ENCODE measurements at regions not wholly inside any gene's neighbourhood (a gene's known extent, or its start where the extent isn't known, plus 50 kb on each side); places are given as distances from the start of the nearest gene placed in this dataset.

DNA sequence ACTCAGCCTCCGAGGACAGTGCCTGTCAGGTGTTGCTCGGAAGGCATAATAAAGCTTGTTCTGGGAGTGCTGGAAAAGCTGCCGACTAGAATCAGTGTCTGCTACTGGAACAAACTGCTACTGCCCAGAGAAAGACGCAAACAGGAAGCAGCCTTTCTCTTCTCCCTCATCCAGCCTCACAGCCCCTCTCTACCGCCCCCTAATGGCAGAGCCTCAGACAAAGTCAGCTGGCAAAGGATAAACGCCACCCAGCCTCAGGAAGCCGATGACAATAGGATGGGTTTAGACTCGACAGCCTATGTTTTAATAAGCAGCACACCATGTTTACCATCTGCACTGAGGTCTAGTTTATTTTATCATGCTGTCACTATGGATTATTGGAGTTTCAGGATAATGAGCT, 169.5 kb upstream of the LYZL1 start:
- TF ChIP-seq, protein P1, sequence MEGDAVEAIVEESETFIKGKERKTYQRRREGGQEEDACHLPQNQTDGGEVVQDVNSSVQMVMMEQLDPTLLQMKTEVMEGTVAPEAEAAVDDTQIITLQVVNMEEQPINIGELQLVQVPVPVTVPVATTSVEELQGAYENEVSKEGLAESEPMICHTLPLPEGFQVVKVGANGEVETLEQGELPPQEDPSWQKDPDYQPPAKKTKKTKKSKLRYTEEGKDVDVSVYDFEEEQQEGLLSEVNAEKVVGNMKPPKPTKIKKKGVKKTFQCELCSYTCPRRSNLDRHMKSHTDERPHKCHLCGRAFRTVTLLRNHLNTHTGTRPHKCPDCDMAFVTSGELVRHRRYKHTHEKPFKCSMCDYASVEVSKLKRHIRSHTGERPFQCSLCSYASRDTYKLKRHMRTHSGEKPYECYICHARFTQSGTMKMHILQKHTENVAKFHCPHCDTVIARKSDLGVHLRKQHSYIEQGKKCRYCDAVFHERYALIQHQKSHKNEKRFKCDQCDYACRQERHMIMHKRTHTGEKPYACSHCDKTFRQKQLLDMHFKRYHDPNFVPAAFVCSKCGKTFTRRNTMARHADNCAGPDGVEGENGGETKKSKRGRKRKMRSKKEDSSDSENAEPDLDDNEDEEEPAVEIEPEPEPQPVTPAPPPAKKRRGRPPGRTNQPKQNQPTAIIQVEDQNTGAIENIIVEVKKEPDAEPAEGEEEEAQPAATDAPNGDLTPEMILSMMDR (conservative IDR thresholded peaks at IDR 0.05; ENCODE audit: low read depth) = no peak
- peak; percentile 9 for DNase-seq (ENCODE audit: low spot score)
- CTCF ChIA-PET = interaction anchor here (0.5 to 2.5 kb wide), 8 partner anchors 12 to 976 kb away, joined by 3 to 8 read pairs (median 4); no protein-coding TSS in a partner anchor
- H3K27ac ChIP-seq = no peak overlapping the region
- POLR2A ChIA-PET (ENCODE audit: low non-redundant PET) = no interaction called here

DNA sequence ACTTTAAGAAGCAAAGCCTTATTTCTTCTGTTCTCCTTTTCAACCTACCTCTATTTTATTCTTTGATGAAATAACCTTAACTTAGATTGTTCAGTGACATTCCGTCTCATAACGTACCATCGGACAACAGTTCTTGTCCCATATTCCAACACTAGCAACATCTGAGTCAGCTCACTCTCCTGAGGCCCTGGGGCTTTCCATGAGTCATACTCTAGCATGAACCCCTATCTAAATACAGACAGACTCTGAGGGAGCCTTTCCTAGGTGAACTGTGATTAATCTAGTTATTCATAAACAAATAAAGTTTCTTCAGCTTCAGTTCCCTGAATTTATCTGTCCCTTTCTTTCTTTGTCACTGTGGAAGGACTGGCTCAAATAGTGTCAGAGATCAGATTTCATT, 168.7 kb upstream of the LYZL1 start:
- ChIA-PET POLR2A (ENCODE audit: low non-redundant PET) (no interaction called here), CTCF (interaction anchor here (0.6 to 2.5 kb wide), 5 partner anchors 10 to 456 kb away, joined by 3 to 8 read pairs (median 4); no protein-coding TSS in a partner anchor)
- TF ChIP-seq, protein P1 (conservative IDR thresholded peaks at IDR 0.05; ENCODE audit: low read depth) = no peak
- DNase-seq (ENCODE audit: low spot score) = peak; percentile 83
- no peak overlapping the region for H3K27ac ChIP-seq

DNA sequence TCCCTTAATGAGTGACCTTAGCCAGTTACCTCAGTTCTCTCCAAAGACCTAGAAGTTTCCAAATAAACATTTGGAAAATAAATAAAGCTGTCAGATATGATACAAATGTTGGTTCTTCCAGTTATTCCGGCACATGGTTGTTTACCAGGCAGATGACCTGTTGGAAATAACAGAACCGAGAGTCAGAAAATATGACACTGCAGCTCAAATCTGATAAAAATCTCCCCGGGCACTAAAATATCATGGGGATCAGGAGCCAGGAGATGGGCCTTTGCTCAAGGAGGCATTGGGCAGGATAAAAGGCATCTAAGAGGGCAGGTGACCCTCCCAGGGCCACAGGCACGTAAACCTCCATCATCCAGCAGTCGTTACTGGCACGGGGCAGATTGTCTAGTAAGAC, 164.0 kb upstream of the LYZL1 start:
- ChIA-PET CTCF (no interaction called here), POLR2A (ENCODE audit: low non-redundant PET) (no interaction called here)
- no peak for DNase-seq (ENCODE audit: low spot score)
- TF ChIP-seq, protein P1 (conservative IDR thresholded peaks at IDR 0.05; ENCODE audit: low read depth) = no peak
- H3K27ac ChIP-seq = no peak overlapping the region

DNA sequence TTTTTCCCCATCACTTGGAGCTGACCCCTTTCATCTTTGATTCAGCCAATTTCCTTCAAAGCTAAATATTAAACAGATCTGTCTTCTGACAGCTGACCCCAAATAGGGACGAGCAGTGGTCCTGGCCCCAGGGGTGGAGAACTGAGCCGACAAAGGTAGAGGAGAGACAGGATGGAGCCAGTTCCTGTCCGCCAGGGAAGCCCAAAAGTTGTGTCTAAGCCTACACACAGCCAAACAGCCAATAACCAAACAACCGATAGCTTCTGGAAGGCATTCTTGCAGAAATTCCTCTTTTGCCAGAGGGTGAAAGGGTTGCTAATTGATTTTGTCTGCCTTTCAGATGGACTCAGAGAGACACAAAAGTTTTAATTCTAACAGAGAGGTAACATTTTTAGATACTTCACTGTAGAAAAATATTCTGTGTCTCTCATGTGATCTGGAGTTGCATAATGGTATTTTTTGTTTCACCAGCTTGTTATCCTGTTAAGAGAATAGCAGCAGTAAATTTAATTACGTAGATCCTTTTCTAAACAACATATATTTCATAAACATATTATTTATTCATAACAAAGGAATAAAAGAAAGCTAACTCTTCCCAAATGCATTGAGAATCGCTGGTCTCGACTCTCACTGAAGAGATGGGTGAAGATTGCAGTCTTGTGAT, 161.7 kb upstream of the LYZL1 start:
- TF ChIP-seq, protein P1 (conservative IDR thresholded peaks at IDR 0.05; ENCODE audit: low read depth) = no peak
- CTCF ChIA-PET = interaction anchor here (0.6 to 2.1 kb wide), 4 partner anchors 30 to 463 kb away, joined by 3 to 6 read pairs (median 5); partner anchors contain the start of gene BAMBI
- no peak for DNase-seq (ENCODE audit: low spot score)
- H3K27ac ChIP-seq = no peak overlapping the region
- POLR2A ChIA-PET (ENCODE audit: low non-redundant PET) = no interaction called here

DNA sequence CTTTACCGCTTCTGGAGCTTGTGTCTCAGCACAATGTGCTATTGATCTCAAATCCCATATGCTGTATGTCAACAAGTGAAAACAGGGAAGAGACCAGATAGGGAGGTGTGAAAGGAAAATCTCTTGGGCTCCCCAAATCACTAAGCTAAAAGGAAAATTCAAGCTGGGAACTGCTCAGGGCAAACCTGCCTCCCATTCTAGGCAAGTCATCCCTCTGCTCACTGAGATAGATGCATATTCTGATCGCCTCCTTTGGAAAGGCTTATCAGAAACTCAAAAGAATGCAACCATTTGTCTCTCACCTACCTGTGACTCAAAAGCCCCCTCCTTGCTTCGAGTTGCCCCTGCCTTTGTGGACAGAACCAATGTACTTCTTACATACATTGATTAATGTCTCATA, 161.1 kb upstream of the LYZL1 start:
- no peak overlapping the region for H3K27ac ChIP-seq
- DNase-seq (ENCODE audit: low spot score) = no peak
- POLR2A ChIA-PET (ENCODE audit: low non-redundant PET) = no interaction called here
- CTCF ChIA-PET = interaction anchor here (0.8 to 2.1 kb wide), 3 partner anchors 450 to 464 kb away, joined by 3 to 6 read pairs (median 5); partner anchors contain the start of gene BAMBI
- TF ChIP-seq, protein P1 (conservative IDR thresholded peaks at IDR 0.05; ENCODE audit: low read depth) = no peak

DNA sequence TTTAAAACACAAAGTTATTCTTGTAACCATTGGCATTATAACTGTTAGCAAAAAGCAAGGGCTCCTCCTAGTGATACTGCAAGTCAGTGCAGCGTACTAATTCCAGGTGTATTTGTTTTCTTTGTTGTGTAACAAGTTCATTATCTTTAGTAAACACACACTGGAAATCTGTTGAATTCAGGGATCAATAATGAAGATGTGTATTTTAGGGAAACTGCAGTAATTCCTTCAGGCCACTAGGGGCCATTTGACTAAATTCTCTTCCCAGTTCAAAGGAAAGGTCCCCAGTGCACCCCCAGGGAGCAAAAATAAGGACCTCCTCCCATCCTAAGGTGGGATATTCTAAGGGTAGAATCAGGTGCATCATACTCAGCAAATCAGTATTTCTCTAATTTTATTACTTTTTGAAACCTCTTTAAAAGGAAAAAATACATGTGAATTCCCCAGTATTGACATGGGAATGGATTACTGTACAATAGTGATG, 158.6 kb upstream of the LYZL1 start:
- DNase-seq (ENCODE audit: low spot score) = peak; percentile 35
- TF ChIP-seq, protein P1 (conservative IDR thresholded peaks at IDR 0.05; ENCODE audit: low read depth) = peak; percentile 72
- H3K27ac ChIP-seq = no peak overlapping the region
- ChIA-PET CTCF (interaction anchor here (0.6 to 2.1 kb wide), 5 partner anchors 10 to 466 kb away, joined by 3 to 26 read pairs (median 4); no protein-coding TSS in a partner anchor), POLR2A (ENCODE audit: low non-redundant PET) (no interaction called here)
